DMS53 treated with DMSO at 0.1 percent for 48 hours (cell line): ENCODE measurements at regions not wholly inside any gene's neighbourhood (a gene's known extent, or its start where the extent isn't known, plus 50 kb on each side); places are given as distances from the start of the nearest gene placed in this dataset.

Experiments used
- DNase-seq: peaks from one replicate; lab custom pipeline; 2025; ENCODE audit not compliant: unreplicated experiment; lab: John Stamatoyannopoulos, UW

GRCh38 chr6:100138346-100139022, 144.5 kb upstream of the MCHR2 start:
- peak; percentile 26 for DNase-seq

GRCh38 chr6:100137759-100138158, 143.7 kb upstream of the MCHR2 start:
- no peak for DNase-seq

- DNase-seq: no peak
These were observed 142.6 kb upstream of the MCHR2 start for GRCh38 chr6:100136590-100136989.

- DNase-seq: no peak
These were observed 142.0 kb upstream of the MCHR2 start for GRCh38 chr6:100135977-100136376.

- DNase-seq: no peak
These were observed 140.7 kb upstream of the MCHR2 start for GRCh38 chr6:100134703-100135102.

- no peak for DNase-seq
These were observed 140.3 kb upstream of the MCHR2 start for GRCh38 chr6:100134297-100134696.

GRCh38 chr6:100132005-100132404, 138.0 kb upstream of the MCHR2 start:
- DNase-seq: no peak

- DNase-seq: no peak
These were observed 136.6 kb upstream of the MCHR2 start for GRCh38 chr6:100130630-100131029.

- DNase-seq: no peak
These were observed 132.9 kb upstream of the MCHR2 start for GRCh38 chr6:100126790-100127484.

GRCh38 chr6:100121854-100122609, 128.0 kb upstream of the MCHR2 start:
- no peak for DNase-seq

- no peak for DNase-seq
These were observed 125.2 kb upstream of the MCHR2 start for GRCh38 chr6:100119261-100119660.

- DNase-seq: no peak
These were observed 124.3 kb upstream of the MCHR2 start for GRCh38 chr6:100118301-100118700.

GRCh38 chr6:100117680-100118079, 123.7 kb upstream of the MCHR2 start:
- DNase-seq: no peak

GRCh38 chr6:100116411-100117194, 122.6 kb upstream of the MCHR2 start:
- peak; percentile 45 for DNase-seq

GRCh38 chr6:100115407-100116101, 121.5 kb upstream of the MCHR2 start:
- DNase-seq: no peak

- no peak for DNase-seq
These were observed 119.0 kb upstream of the MCHR2 start for GRCh38 chr6:100112855-100113508.

GRCh38 chr6:100105919-100106529, 112.0 kb upstream of the MCHR2 start:
- no peak for DNase-seq

GRCh38 chr6:100105138-100105537, 111.1 kb upstream of the MCHR2 start:
- no peak for DNase-seq

GRCh38 chr6:100103931-100104330, 109.9 kb upstream of the MCHR2 start:
- DNase-seq: no peak

- no peak for DNase-seq
These were observed 109.2 kb upstream of the MCHR2 start for GRCh38 chr6:100103194-100103593.
